Epithelial cell of proximal tubule (primary cell): ENCODE measurements at regions not wholly inside any gene's neighbourhood (a gene's known extent, or its start where the extent isn't known, plus 50 kb on each side); places are given as distances from the start of the nearest gene placed in this dataset.
"Not testable (repeated sequence)": the region's sequence is repeated elsewhere in the genome, so short reads cannot be mapped to it uniquely, and the experiment has no call there.

Experiments used
- DNase-seq: peaks from one replicate; pipeline ENCODE4 v3.0.0-alpha.2; 2011; ENCODE audit warnings: low read depth
- H3K4me3 ChIP-seq: 2 replicates; pipeline ENCODE4 v1.5.1; 2011; ENCODE audit warnings: low read depth, mild to moderate bottlenecking, low read length
- TF ChIP-seq, protein P1 (sequence below): conservative IDR thresholded peaks from 2 replicates; pipeline ENCODE4 v1.5.1; 2012; ENCODE audit warnings: low read depth, mild to moderate bottlenecking, low read length

DNA sequence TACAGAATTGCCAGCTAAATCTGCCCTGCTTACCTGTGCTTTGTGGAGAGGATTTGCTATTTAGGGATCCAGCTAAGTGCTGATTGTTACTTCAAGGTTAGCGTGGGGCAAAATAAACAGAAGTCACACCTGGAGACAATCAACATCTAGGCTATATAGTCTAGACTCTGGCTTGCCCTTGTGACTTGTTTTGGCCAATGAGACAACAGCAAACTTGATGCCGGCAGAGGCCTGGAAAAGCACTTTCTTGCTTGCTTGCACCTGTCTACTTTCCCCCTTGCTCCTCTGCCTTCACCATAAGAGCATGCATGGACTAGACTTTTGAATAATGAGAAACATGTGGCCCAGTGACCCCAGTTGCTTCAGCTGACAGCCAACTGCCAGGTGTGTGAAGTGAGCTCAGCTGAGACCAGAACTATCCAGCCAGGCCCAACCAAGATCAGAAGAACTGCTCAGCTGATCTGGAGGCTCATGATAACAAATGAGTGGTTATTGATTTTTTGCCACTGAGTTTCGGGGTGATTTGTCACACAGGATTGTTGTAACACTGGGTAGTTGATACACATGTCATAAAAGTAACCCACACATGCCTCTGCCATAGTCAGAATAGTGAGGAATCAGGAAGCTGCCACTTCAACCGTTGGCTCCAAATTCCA, 164.4 kb downstream of the RBMX2 start:
- no peak for DNase-seq
- no peak overlapping the region for H3K4me3 ChIP-seq
- TF ChIP-seq, protein P1, sequence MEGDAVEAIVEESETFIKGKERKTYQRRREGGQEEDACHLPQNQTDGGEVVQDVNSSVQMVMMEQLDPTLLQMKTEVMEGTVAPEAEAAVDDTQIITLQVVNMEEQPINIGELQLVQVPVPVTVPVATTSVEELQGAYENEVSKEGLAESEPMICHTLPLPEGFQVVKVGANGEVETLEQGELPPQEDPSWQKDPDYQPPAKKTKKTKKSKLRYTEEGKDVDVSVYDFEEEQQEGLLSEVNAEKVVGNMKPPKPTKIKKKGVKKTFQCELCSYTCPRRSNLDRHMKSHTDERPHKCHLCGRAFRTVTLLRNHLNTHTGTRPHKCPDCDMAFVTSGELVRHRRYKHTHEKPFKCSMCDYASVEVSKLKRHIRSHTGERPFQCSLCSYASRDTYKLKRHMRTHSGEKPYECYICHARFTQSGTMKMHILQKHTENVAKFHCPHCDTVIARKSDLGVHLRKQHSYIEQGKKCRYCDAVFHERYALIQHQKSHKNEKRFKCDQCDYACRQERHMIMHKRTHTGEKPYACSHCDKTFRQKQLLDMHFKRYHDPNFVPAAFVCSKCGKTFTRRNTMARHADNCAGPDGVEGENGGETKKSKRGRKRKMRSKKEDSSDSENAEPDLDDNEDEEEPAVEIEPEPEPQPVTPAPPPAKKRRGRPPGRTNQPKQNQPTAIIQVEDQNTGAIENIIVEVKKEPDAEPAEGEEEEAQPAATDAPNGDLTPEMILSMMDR: no peak

DNA sequence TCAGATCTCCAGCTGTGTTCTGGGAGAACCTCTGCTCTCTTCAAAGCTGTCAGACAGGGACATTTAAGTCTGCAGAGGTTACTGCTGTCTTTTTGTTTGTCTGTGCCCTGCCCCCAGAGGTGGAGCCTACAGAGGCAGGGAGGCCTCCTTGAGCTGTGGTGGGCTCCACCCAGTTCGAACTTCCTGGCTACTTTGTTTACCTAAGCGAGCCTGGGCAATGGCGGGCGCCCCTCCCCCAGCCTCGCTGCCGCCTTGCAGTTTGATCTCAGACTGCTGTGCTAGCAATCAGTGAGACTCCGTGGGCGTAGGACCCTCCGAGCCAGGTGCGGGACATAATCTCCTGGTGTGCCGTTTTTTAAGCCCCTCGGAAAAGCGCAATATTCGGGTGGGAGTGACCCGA, 171.2 kb downstream of the RBMX2 start:
- DNase-seq, H3K4me3 ChIP-seq: not testable (repeated sequence)
